HepG2 (cell line): ENCODE measurements at regions not wholly inside any gene's neighbourhood (a gene's known extent, or its start where the extent isn't known, plus 50 kb on each side); places are given as distances from the start of the nearest gene placed in this dataset.

Experiments
- EED ChIP-seq: sonication (generic); formaldehyde crosslinking; IDR thresholded peaks from 2 replicates; pipeline ENCODE4 v1.5.0; 2020; ENCODE audit warnings: mild to moderate bottlenecking, missing genetic modification reagents
- HOXA3 ChIP-seq: sonication (generic); formaldehyde crosslinking; IDR thresholded peaks from 2 replicates; pipeline ENCODE4 v1.5.0; 2020; ENCODE audit warnings: missing genetic modification reagents
- HOXA7 ChIP-seq: sonication (generic); formaldehyde crosslinking; IDR thresholded peaks from 2 replicates; pipeline ENCODE4 v1.8.1; 2022; ENCODE audit warnings: mild to moderate bottlenecking, missing genetic modification reagents, moderate library complexity
- PRPF4 ChIP-seq: fragments of 200-400 bp; formaldehyde crosslinking; IDR thresholded peaks from 2 replicates; pipeline ENCODE4 v1.6.1; 2016; ENCODE audit warnings: low read length, low read depth; ENCODE audit not compliant: poor library complexity, severe bottlenecking
- ZNF543 ChIP-seq: sonication (generic); formaldehyde crosslinking; IDR thresholded peaks from 2 replicates; pipeline ENCODE4 v1.4.0; 2020; ENCODE audit warnings: mild to moderate bottlenecking, missing genetic modification reagents
- ZNF572 ChIP-seq: sonication (generic); formaldehyde crosslinking; IDR thresholded peaks from 2 replicates; pipeline ENCODE4 v1.5.1; 2020; ENCODE audit warnings: mild to moderate bottlenecking, missing genetic modification reagents
- TF ChIP-seq, protein P1 (sequence below): conservative IDR thresholded peaks from 2 replicates; pipeline ENCODE4 v1.6.1; 2018; ENCODE audit warnings: missing genetic modification reagents
- TF ChIP-seq, protein P2 (sequence below): sonication (generic); formaldehyde crosslinking; IDR thresholded peaks from 2 replicates; pipeline ENCODE4 v1.4.0; 2020; ENCODE audit warnings: low read depth, missing genetic modification reagents

DNA sequence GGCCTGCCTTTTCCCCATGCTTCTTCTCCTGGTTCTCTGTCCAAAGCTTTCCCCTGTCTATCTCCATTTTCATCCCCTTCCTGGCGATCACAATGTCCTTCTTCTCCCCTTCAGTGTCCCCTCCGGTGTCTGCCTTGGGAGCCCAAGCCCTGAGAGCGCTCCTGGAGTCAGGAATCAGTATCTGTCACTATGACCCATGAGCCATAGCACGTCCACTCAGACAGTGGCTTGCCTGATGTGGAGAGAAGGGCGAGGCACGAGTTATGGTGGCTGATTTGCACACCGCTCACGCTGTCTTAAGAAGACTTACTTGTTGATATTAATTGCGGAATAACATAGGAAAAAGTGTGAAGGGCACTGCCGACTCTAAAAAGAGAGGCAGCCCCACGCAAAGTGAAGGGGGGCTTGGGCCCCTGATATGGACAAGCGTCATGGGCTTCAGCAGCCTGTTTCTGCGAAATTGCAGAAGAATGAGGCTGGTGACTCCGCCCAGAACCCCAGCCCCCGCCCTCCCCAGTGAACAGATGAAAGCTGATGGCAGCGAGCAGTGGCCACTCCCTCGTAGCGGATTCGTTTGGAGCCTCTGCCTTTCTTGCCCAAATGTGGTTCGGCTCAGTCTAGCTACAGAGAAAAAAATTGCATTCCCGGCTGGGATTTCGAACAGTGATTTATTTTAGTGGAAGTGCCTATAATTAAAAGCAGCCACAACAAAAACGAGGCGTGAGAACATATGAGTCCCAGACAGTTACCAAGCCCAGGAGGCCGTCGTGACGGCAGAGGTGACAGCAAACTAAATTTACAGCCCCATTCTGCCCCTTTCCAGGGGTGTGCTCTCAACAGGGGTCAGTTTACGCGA is 149.8 kb downstream of the ICE1 start (continued):
- TF ChIP-seq, protein P1, sequence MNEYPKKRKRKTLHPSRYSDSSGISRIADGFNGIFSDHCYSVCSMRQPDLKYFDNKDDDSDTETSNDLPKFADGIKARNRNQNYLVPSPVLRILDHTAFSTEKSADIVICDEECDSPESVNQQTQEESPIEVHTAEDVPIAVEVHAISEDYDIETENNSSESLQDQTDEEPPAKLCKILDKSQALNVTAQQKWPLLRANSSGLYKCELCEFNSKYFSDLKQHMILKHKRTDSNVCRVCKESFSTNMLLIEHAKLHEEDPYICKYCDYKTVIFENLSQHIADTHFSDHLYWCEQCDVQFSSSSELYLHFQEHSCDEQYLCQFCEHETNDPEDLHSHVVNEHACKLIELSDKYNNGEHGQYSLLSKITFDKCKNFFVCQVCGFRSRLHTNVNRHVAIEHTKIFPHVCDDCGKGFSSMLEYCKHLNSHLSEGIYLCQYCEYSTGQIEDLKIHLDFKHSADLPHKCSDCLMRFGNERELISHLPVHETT: no peak
- no peak for TF ChIP-seq HOXA7 (CRISPR knock-in tag)
- no peak for TF ChIP-seq ZNF572 (CRISPR knock-in tag)
- TF ChIP-seq ZNF543 (CRISPR knock-in tag): no peak
- no peak for TF ChIP-seq HOXA3 (CRISPR knock-in tag)
- no peak for TF ChIP-seq PRPF4
- TF ChIP-seq EED (CRISPR knock-in tag): no peak
- TF ChIP-seq, protein P2, sequence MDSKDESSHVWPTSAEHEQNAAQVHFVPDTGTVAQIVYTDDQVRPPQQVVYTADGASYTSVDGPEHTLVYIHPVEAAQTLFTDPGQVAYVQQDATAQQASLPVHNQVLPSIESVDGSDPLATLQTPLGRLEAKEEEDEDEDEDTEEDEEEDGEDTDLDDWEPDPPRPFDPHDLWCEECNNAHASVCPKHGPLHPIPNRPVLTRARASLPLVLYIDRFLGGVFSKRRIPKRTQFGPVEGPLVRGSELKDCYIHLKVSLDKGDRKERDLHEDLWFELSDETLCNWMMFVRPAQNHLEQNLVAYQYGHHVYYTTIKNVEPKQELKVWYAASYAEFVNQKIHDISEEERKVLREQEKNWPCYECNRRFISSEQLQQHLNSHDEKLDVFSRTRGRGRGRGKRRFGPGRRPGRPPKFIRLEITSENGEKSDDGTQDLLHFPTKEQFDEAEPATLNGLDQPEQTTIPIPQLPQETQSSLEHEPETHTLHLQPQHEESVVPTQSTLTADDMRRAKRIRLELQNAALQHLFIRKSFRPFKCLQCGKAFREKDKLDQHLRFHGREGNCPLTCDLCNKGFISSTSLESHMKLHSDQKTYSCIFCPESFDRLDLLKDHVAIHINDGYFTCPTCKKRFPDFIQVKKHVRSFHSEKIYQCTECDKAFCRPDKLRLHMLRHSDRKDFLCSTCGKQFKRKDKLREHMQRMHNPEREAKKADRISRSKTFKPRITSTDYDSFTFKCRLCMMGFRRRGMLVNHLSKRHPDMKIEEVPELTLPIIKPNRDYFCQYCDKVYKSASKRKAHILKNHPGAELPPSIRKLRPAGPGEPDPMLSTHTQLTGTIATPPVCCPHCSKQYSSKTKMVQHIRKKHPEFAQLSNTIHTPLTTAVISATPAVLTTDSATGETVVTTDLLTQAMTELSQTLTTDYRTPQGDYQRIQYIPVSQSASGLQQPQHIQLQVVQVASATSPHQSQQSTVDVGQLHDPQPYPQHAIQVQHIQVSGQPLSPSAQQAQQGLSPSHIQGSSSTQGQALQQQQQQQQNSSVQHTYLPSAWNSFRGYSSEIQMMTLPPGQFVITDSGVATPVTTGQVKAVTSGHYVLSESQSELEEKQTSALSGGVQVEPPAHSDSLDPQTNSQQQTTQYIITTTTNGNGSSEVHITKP (CRISPR knock-in tag): no peak
